Activated CD8-positive, alpha-beta memory T cell treated with anti-CD3 and anti-CD28 coated beads for 1 hour (primary cell): ENCODE measurements at regions not wholly inside any gene's neighbourhood (a gene's known extent, or its start where the extent isn't known, plus 50 kb on each side); places are given as distances from the start of the nearest gene placed in this dataset.

Experiments
- DNase-seq, 2 donors: peaks; one replicate each; pipeline ENCODE4 v3.0.0-alpha.2; 2020; ENCODE audit warnings: low read depth in 1 of 2; ENCODE audit errors: extremely low read depth in 1 of 2

GRCh38 chr2:7900593-7900992, 781.3 kb upstream of the ID2 start:
- DNase-seq: no peak

- no peak for DNase-seq
These were observed 779.5 kb upstream of the ID2 start for GRCh38 chr2:7902251-7902765.

GRCh38 chr2:7904319-7904718, 777.5 kb upstream of the ID2 start:
- no peak for DNase-seq

- no peak for DNase-seq
These were observed 776.1 kb upstream of the ID2 start for GRCh38 chr2:7905756-7906155.

DNA sequence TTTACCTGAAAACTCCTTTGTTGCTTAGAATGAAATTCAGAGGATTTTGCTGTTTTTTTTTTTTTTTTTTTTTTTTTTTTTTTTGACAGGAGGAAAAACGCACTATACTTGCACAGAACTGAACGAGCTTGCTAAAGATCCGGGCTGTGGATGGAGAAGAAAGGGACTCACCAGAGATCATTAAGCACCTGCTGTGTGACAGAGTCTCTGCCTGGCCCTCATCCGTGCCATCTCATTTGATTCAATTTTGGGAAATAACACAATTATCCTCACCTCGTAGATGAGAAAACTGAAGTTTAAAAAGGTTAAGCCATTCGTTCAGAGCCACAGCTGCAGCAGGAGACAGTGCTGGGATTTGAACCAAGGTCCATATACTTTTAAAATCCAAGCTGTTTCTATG, 775.4 kb upstream of the ID2 start:
- no peak for DNase-seq

- DNase-seq: no peak
These were observed 774.8 kb upstream of the ID2 start for GRCh38 chr2:7907041-7907440.

DNA sequence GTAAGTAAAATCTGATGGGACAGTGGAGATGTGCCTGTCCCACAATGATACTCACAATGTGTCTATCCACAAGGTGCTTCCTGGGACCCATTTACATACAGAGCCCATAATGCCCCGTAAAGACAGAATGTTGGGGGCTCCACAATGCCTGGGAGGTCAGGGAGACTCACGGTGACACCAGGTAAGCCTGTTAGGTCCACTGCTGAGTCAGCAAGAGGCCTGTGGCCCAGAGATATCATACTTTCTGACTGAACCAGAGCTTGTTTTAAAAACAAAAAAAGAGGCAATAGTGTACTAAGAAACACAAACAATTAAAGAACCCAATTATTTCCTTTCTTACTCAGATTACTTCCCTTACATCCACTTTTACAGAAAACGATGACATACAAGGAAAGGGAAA, 771.1 kb upstream of the ID2 start:
- DNase-seq: no peak

DNA sequence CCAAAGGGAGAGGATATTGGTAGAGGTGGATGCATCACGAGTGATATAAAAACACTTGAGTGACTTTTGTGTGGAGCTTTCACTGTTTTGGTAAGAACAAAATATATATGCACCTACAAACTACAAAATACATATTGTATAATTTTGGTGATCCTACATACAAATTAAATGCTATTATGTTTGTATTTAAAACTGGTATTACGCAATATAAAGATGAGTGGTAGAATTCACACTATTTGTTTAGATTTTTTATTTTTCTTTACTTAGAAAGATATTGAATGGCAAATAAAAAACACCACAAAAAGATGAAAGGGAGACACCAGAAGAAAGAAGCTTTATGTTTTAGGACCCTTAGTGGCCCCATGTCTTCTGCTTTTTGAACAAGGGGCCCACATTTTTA, 770.7 kb upstream of the ID2 start:
- no peak for DNase-seq

- no peak for DNase-seq
These were observed 767.9 kb upstream of the ID2 start for GRCh38 chr2:7913974-7914373.

DNA sequence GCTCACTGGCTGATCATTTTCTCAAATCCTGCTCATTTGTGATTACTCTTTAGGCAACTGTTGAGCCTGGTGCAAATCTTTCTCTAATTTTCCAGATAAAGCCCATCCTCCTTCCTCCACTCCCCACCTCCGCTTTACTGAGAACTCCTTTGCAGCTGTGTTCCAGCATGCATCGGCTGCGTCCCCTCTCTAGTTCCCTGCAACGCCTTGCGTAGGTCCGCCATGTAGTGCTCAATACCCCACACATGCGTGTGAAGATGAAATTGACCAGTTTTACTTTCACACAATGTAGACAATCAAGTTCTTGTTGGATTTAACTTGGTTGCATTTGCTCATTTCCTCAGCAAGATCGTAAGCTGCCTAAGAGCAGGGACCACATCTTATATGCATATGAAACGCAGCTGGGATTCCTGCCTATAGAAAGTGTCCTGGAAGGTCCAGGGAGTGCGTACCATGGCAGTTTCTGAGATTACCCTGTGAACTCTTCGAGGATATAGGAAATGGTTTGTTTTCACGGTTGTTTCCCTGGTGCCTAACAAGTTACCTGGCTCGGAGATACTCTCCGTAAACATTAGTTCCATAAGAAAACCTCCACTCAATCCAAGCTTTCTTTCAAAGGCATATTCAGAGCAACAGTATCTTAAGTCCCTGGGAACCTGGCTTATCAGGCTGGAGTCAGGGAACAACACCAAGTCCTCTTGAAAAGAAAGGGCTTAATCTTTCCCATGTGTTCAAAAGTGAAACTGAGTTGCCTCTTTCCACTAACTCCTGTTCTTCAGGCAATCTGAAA, 766.4 kb upstream of the ID2 start:
- no peak for DNase-seq

- DNase-seq: no peak
These were observed 765.2 kb upstream of the ID2 start for GRCh38 chr2:7916670-7917069.

GRCh38 chr2:7919510-7919909, 762.3 kb upstream of the ID2 start:
- DNase-seq: no peak

DNA sequence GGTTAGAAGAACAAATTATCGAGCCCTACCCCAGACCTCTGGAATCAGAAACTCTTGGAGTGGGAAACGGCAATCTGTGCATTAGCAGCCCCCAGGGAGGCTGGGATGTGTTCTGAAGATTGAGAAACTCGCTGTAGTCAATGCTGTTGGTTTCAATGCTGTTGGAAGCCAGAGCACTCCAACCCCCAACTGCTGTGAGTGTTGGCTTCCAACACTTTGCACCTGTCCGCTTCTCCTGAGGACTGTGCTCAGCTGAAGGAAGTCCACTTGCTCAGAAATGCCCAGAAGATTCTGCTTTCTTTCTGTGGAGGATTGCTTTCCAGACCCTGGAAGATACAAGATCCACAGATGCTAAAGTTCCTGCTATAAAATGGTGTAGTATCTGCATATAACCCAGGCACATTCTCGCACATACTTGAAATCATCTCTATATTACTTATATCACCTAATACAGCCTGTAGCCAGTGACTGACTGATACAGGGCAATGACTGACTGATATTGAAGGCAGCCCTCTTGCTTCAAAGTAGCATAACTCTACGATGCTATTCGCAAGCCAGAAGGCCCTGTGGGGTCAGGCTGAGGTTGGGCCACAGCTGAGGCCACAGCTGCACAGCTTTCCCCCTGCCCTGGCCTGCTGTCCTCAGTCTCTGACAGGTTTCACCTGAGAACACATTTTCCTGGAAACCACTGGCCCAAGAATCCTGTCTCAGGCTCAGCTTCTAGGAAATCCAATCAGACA, 757.7 kb upstream of the ID2 start:
- DNase-seq: no peak

DNA sequence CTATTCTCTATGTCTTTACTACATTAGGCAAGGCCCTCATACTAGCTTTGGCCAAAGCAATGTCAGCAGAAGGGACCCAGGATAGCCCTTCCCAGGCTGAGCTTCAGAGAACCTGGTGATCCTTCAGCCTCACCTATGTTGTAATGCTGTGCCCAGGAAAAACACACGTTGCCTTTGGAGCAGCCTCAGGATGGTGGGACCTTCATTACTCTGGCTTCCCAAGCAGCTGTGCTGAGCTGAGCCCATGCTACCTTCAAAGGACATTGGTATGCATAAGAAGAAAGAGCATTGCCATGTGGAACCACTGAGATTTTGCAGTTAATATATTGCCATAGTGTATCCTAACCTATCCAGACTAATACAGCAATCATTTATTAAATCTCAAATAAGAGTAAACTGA, 756.4 kb upstream of the ID2 start:
- DNase-seq: no peak

- no peak for DNase-seq
These were observed 754.2 kb upstream of the ID2 start for GRCh38 chr2:7927691-7928090.

GRCh38 chr2:7929281-7929680, 752.6 kb upstream of the ID2 start:
- no peak for DNase-seq

GRCh38 chr2:7930800-7931635, 750.8 kb upstream of the ID2 start:
- no peak for DNase-seq

DNA sequence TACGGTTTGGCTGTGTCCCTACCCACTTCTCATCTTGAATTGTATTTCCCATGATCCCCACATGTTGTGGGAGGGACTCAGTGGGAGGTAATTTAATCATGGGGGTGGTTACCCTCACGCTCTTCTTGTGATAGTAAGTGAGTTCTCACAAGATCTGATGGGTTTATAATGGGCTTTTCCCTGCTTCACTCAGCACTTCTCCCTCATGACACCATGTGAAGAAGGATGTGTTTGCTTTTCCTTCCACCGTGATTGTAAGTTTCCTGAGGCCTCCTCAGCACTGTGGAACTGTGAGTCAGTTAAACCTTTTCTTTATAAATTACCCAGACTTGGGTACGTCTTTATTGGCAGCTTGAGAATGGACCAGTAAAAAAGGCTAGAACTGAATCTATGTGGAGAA, 750.0 kb upstream of the ID2 start:
- DNase-seq: no peak

DNA sequence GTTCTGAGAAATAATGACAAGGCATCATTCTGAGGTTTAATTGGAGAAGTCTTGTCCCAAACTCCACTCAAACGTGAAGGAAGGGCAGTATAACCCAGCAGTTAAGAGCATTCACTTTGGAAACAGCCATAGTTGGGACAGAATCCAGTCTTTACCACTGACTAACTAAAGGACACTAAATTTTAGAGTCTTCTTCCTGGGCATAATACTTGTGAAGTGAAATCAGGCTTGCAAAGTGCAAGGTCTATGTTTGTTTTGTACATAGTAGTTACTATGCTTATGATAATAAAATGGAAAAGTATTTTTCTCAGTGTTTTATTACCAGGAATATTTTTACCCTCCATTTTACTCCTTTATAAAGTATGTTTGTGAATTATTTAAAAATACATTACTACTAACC, 748.2 kb upstream of the ID2 start:
- DNase-seq: no peak

DNA sequence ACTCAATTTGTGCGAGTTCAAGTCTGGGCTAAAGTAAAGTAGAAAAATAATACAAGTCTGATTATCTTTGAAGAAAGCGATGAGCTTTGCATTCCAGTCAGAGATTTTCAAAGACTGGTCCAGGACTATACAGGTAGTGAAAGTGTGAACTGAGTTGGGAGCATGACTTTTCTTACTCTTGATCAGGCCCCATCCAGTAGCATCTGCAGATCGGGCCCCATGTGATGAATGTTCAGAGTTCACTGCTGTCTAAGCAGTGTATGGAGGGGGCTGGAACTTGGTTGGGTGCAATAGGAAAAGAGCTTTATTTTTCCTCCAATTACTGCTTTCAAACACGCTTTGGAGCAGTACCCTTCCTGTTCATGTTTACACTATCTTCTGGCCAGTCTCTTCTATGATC, 747.4 kb upstream of the ID2 start:
- DNase-seq: no peak

DNA sequence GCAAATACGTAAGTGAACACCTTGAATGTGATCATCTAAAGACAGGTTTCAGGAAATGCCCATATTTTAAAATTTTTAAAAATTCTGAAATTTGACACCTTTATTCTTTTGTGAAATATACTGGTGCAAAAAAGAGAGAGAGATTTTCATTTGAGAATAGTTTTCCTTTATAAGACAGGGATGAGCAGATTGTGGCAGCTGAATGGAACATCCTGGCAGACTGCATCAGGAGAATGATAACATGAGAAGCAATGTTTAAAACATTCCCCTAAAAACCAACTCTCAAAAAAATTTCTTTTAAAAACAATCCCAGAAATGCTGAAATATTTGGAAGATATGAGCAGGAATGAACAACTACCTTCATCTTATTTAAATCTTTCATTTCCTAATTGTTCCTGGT, 744.8 kb upstream of the ID2 start:
- no peak for DNase-seq
